Body of pancreas (tissue), 4 donors: ENCODE measurements at regions not wholly inside any gene's neighbourhood (a gene's known extent, or its start where the extent isn't known, plus 50 kb on each side); places are given as distances from the start of the nearest gene placed in this dataset.

Experiments used
- POLR2A ChIP-seq, 3 donors: fragments of 450-650 bp; IDR thresholded peaks; one replicate each; pipeline ENCODE4 v1.6.1; 2016; ENCODE audit warnings: antibody characterized with exemption in 3 of 3, mild to moderate bottlenecking in 2 of 3
- TF ChIP-seq, protein P1 (sequence below), 7 experiments: fragments of 450-650 bp in 4 of 7; fragments of 200-600 bp in 3 of 7; sonication (generic) in 3 of 7; IDR thresholded peaks; one replicate each; pipeline ENCODE4 v1.5.1; 2016 to 2019; ENCODE audit warnings: antibody characterized with exemption in 7 of 7

DNA sequence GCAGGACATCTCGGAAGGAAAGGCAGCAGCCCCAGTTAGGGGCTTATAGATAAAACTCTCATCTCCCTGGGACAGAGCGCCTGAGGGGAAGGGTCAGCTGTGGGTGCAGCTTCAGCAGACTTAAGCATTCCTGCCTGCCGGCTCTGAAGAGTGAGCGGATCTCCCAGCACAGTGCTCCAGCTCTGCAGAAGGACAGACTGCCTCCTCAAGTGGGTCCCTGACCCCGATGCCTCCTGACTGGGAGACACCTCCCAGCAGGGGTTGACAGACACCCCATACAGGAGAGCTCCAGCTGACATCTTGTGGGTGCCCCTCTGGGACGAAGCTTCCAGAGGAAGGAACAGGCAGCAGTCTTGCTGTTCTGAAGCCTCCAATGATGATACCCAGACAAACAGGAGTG lies 117.1 kb upstream of the POT1 start:
- TF ChIP-seq POLR2A (IDR thresholded peaks at IDR 0.05), result no peak
- TF ChIP-seq, protein P1, sequence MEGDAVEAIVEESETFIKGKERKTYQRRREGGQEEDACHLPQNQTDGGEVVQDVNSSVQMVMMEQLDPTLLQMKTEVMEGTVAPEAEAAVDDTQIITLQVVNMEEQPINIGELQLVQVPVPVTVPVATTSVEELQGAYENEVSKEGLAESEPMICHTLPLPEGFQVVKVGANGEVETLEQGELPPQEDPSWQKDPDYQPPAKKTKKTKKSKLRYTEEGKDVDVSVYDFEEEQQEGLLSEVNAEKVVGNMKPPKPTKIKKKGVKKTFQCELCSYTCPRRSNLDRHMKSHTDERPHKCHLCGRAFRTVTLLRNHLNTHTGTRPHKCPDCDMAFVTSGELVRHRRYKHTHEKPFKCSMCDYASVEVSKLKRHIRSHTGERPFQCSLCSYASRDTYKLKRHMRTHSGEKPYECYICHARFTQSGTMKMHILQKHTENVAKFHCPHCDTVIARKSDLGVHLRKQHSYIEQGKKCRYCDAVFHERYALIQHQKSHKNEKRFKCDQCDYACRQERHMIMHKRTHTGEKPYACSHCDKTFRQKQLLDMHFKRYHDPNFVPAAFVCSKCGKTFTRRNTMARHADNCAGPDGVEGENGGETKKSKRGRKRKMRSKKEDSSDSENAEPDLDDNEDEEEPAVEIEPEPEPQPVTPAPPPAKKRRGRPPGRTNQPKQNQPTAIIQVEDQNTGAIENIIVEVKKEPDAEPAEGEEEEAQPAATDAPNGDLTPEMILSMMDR (IDR thresholded peaks at IDR 0.05), result no peak
